Adrenal gland (tissue), 9 donors: ENCODE measurements at regions not wholly inside any gene's neighbourhood (a gene's known extent, or its start where the extent isn't known, plus 50 kb on each side); places are given as distances from the start of the nearest gene placed in this dataset.

Experiments
- DNase-seq, 7 donors: peaks; one replicate each; pipeline ENCODE4 v3.0.0-alpha.2; 2019 to 2020
- H3K27ac ChIP-seq, 5 donors: fragments of 200-600 bp; sonication (generic) in 4 of 5; 1 replicate in 3 of 5; 2 replicates in 2 of 5; pipeline versions ENCODE4 v1.5.1 to v1.8.0; 2016 to 2020; ENCODE audit warnings: mild to moderate bottlenecking in 1 of 5
- H3K27me3 ChIP-seq: fragments of 200-600 bp; 2 replicates; pipeline ENCODE4 v1.8.0; 2021
- H3K36me3 ChIP-seq, 2 donors: fragments of 200-600 bp; replicated peaks in 1 of 2; 1 replicate in 1 of 2; 2 replicates in 1 of 2; pipeline versions ENCODE4 v1.5.1 to v1.8.0; 2018 to 2022
- H3K4me1 ChIP-seq, 2 donors: fragments of 200-600 bp; replicated peaks in 1 of 2; 1 replicate in 1 of 2; 2 replicates in 1 of 2; pipeline versions ENCODE4 v1.5.1 to v1.8.0; 2018 to 2021
- H3K4me3 ChIP-seq, 4 donors: fragments of 200-600 bp; sonication (generic) in 3 of 4; one replicate each; pipeline ENCODE4 v1.5.1; 2016 to 2018
- H3K9me3 ChIP-seq, 3 donors: fragments of 200-600 bp; sonication (generic) in 1 of 3; replicated peaks in 1 of 3; 1 replicate in 2 of 3; 2 replicates in 1 of 3; pipeline versions ENCODE4 v1.5.1 to v1.8.0; 2016 to 2021
- POLR2A ChIP-seq, 2 donors: fragments of 450-650 bp; IDR thresholded peaks; one replicate each; pipeline ENCODE4 v1.6.1; 2017; ENCODE audit warnings: antibody characterized with exemption in 2 of 2, mild to moderate bottlenecking in 2 of 2, moderate library complexity in 1 of 2
- WGBS, 4 donors: extraction: QIAGEN DNeasy Blood & Tissue Kit in 2 of 4; methylation state at CpG; one replicate each; pipeline versions ENCODE4 v1.1.5 to v1.1.7; 2013 to 2017; 5-methylcytosine and 5-hydroxymethylcytosine counted together
- intact Hi-C, 2 donors: fragments of 100-400 bp; cut with DNase I; formaldehyde crosslinking; loops; one replicate each; pipeline versions ENCODE4 v1.14.1 to v1.15.0; 2022 to 2023
- TF ChIP-seq, protein P1 (sequence below), 6 experiments: fragments of 450-650 bp in 4 of 6; fragments of 200-600 bp in 2 of 6; sonication (generic) in 1 of 6; IDR thresholded peaks; 1 replicate in 5 of 6; 2 replicates in 1 of 6; pipeline versions ENCODE4 v1.5.1 to v1.8.0; 2016 to 2021; ENCODE audit warnings: antibody characterized with exemption in 6 of 6, mild to moderate bottlenecking in 2 of 6, moderate library complexity in 1 of 6
- donor health status: healthy with polysubstance abuse.
- donor health status: Bipolar disorder and iron deficiency.
- donor health status: DM: yes; HTN: yes; CAD: no.
- donor health status: DM: no; HTN: no; CAD: no.
- donor health status: DM: no; HTN: no; CAD: no.

DNA sequence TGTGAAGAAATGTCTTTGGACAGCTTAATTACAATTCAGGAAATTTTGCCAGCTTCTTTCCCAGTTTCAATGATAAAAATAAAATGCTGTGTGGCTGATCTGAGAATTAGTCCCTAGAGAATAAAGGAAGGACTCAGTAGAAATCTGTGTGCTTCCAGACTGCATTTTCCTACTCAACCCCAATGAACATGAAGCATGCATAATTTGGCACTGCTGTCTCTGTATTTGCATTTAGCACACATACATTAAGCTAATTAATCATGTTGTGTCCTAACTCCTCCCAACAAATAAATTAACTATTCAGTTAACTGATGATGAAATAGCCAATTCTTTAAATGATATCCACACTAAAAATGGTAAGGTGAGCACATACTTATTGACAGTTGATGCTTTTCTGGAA lies 380.0 kb upstream of the RORB start:
- H3K27me3 ChIP-seq = no peaks in the 10 kb centered on the region
- no peaks in the 10 kb centered on the region for H3K36me3 ChIP-seq
- H3K4me1 ChIP-seq = no peaks in the 10 kb centered on the region
- no peak overlapping the region for H3K4me3 ChIP-seq
- no peak overlapping the region for H3K27ac ChIP-seq
- H3K9me3 ChIP-seq = no peaks in the 10 kb centered on the region
- TF ChIP-seq, protein P1, sequence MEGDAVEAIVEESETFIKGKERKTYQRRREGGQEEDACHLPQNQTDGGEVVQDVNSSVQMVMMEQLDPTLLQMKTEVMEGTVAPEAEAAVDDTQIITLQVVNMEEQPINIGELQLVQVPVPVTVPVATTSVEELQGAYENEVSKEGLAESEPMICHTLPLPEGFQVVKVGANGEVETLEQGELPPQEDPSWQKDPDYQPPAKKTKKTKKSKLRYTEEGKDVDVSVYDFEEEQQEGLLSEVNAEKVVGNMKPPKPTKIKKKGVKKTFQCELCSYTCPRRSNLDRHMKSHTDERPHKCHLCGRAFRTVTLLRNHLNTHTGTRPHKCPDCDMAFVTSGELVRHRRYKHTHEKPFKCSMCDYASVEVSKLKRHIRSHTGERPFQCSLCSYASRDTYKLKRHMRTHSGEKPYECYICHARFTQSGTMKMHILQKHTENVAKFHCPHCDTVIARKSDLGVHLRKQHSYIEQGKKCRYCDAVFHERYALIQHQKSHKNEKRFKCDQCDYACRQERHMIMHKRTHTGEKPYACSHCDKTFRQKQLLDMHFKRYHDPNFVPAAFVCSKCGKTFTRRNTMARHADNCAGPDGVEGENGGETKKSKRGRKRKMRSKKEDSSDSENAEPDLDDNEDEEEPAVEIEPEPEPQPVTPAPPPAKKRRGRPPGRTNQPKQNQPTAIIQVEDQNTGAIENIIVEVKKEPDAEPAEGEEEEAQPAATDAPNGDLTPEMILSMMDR (IDR thresholded peaks at IDR 0.05) = no peak
- TF ChIP-seq POLR2A (IDR thresholded peaks at IDR 0.05) = no peak
- intact Hi-C loops = no loop called here
- no peak for DNase-seq

DNA sequence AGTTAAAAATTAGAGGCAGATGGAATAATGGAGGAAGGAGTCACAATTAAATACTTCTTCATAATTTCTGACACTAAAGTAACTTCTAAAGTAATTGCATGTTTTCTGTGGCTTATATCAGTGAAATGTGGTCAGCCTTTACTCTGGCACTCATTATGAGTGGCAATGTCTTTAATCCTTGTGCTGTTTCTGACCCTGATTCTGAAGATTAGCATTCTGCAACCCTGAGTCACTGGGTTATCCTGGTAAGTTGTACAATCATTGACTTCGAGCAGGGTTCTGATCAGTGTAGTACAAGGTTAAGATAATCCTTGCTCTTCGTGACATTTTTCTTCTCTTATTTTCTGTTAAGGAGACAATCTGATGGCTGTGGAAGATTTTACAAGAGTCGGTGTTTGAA lies 379.4 kb upstream of the RORB start:
- no peaks in the 10 kb centered on the region for H3K27me3 ChIP-seq
- H3K9me3 ChIP-seq = no peaks in the 10 kb centered on the region
- H3K36me3 ChIP-seq = no peaks in the 10 kb centered on the region
- 51 to 60% (median 58%) methylated on average over 3 of the region's 3 CpGs for WGBS, 4 donors
- no peaks in the 10 kb centered on the region for H3K4me1 ChIP-seq
- DNase-seq = no peak
- intact Hi-C loops = no loop called here
- no peak overlapping the region for H3K4me3 ChIP-seq
- no peak overlapping the region for H3K27ac ChIP-seq
- TF ChIP-seq POLR2A (IDR thresholded peaks at IDR 0.05) = no peak

DNA sequence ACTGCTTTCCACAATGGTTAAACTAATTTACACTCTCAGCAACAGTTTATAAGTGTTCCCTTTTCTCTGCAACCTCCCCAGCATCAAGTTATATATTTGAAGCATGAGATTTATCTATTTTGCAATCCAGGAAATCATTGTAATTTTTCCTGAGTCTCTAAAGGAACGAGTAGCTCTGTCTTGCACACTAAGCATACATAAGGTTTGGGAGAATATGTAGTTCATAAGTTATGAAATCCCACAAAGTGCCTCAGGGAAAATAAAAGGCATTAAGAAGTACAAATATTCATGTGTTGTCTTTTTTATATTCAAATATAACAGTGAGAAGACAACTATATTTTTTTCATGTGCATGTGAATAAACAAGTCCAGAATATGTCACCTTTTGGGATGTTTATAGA lies 377.1 kb upstream of the RORB start:
- no peak overlapping the region for H3K4me3 ChIP-seq
- H3K27ac ChIP-seq = no peak overlapping the region
- no peaks in the 10 kb centered on the region for H3K27me3 ChIP-seq
- TF ChIP-seq, protein P1 (IDR thresholded peaks at IDR 0.05) = no peak
- TF ChIP-seq POLR2A (IDR thresholded peaks at IDR 0.05) = no peak
- no peaks in the 10 kb centered on the region for H3K4me1 ChIP-seq
- no peaks in the 10 kb centered on the region for H3K36me3 ChIP-seq
- H3K9me3 ChIP-seq = no peaks in the 10 kb centered on the region
- DNase-seq = no peak
- intact Hi-C loops = no loop called here
- WGBS, 4 donors = 36 to 62% (median 48%) methylated on average over 1 of the region's 1 CpG

DNA sequence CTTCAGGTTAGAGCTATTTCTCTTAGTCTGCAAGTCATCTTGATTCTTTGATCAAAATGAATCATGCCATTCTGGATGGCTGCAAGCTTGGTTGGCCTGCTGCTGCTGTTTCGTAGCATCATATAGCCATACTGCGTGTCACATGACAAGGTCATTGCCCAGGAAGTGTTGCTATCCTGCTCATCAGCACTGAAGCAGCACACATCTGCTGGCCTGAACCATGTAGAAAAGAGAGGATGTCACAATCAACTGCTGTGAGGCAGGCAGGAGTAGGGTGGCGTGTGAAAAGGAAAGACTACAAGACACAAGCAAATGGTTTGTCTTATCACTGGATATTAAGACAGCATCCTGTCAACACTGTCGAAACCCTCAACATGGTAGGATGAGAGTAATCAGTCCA lies 376.7 kb upstream of the RORB start:
- DNase-seq = no peak
- 79 to 82% (median 80%) methylated on average over 4 of the region's 4 CpGs for WGBS, 4 donors
- no peak overlapping the region for H3K4me3 ChIP-seq
- no peaks in the 10 kb centered on the region for H3K36me3 ChIP-seq
- no peaks in the 10 kb centered on the region for H3K4me1 ChIP-seq
- no peaks in the 10 kb centered on the region for H3K9me3 ChIP-seq
- H3K27me3 ChIP-seq = no peaks in the 10 kb centered on the region
- H3K27ac ChIP-seq = no peak overlapping the region
- TF ChIP-seq, protein P1 (IDR thresholded peaks at IDR 0.05) = no peak
- TF ChIP-seq POLR2A (IDR thresholded peaks at IDR 0.05) = no peak
- intact Hi-C loops = no loop called here

DNA sequence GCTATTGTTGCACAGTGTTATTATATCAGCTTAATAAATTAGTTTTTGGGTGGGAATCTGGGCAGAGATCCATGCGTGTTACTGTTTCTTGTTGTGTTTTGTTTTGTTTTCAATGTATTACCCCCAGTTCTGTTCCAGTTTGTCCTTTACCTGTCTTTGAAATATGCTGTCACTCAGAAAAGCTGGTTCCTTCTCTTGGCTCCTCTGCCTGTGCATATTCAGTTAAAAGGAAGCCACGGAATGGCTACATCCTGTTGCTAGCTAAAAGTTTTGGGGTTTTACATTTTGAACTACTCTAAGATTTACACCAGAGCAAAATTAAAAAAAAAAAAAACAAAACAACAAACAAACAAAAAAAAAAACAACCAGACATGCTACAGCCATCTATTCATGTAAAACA lies 374.9 kb upstream of the RORB start:
- TF ChIP-seq POLR2A (IDR thresholded peaks at IDR 0.05) = no peak
- TF ChIP-seq, protein P1 (IDR thresholded peaks at IDR 0.05) = no peak
- Histone ChIP-seq H3K27me3 (no peaks in the 10 kb centered on the region), H3K4me3 (no peak overlapping the region), H3K27ac (no peak overlapping the region), H3K9me3 (no peaks in the 10 kb centered on the region), H3K4me1 (no peaks in the 10 kb centered on the region), H3K36me3 (no peaks in the 10 kb centered on the region)
- intact Hi-C loops = no loop called here
- 74 to 86% (median 80%) methylated on average over 2 of the region's 2 CpGs for WGBS, 4 donors
- no peak for DNase-seq
